Kidney (tissue), 13 donors: ENCODE measurements at regions not wholly inside any gene's neighbourhood (a gene's known extent, or its start where the extent isn't known, plus 50 kb on each side); places are given as distances from the start of the nearest gene placed in this dataset.
A peak's percentile ranks its signal among the peaks of the same experiment; 100 is the strongest.

Experiments
- DNase-seq, 5 donors: peaks; one replicate each; pipeline ENCODE4 v3.0.0-alpha.2; 2013 to 2020
- FAIRE-seq: peaks from 2 replicates; lab custom pipeline; 2012; peaks lifted over from hg19 to GRCh38; lab: Jason Lieb, UNC
- H3K27ac ChIP-seq, 2 donors: one replicate each; pipeline ENCODE4 v1.7.0; 2013; ENCODE audit warnings: low read depth in 2 of 2, low read length in 2 of 2, inconsistent platforms in 1 of 2
- H3K27me3 ChIP-seq: one replicate; pipeline ENCODE4 v1.7.1; 2013; ENCODE audit warnings: low read length, inconsistent platforms; ENCODE audit not compliant: control insufficient read depth, insufficient read depth
- H3K36me3 ChIP-seq, 3 donors: one replicate each; pipeline versions ENCODE4 v1.7.0 to v1.7.1; 2013; ENCODE audit warnings: low read length in 3 of 3, control low read depth in 1 of 3, inconsistent platforms in 1 of 3; ENCODE audit not compliant: insufficient read depth in 3 of 3, control insufficient read depth in 2 of 3
- H3K4me1 ChIP-seq, 3 donors: one replicate each; pipeline versions ENCODE4 v1.7.0 to v1.7.1; 2013; ENCODE audit warnings: low read length in 3 of 3, inconsistent platforms in 1 of 3, low read depth in 1 of 3; ENCODE audit not compliant: control insufficient read depth in 2 of 3, insufficient read depth in 2 of 3
- H3K4me3 ChIP-seq, 3 donors: one replicate each; pipeline versions ENCODE4 v1.7.0 to v1.8.1; 2013; ENCODE audit warnings: low read length in 3 of 3, control low read depth in 1 of 3, inconsistent platforms in 1 of 3
- H3K9ac ChIP-seq, 3 donors: one replicate each; pipeline versions ENCODE4 v1.7.0 to v1.7.1; 2013; ENCODE audit warnings: low read length in 3 of 3, control low read depth in 1 of 3, inconsistent platforms in 1 of 3
- H3K9me3 ChIP-seq, 3 donors: one replicate each; pipeline versions ENCODE4 v1.7.0 to v1.7.1; 2013; ENCODE audit warnings: low read length in 3 of 3, control low read depth in 1 of 3, inconsistent platforms in 1 of 3; ENCODE audit not compliant: control insufficient read depth in 2 of 3, insufficient read depth in 1 of 3
- intact Hi-C: fragments of 100-400 bp; cut with DNase I; formaldehyde crosslinking; loops from one replicate; pipeline ENCODE4 v1.11.1; 2022
- TF ChIP-seq, protein P1 (sequence below): IDR thresholded peaks from 3 replicates; pipeline ENCODE4 v1.5.1; 2012; ENCODE audit warnings: mild to moderate bottlenecking, moderate library complexity, borderline replicate concordance; ENCODE audit not compliant: insufficient read depth; ENCODE audit errors: extremely low read depth
- donor health status: control.
- donor health status: control.
- donor health status: control.
- donor health status: control.
- donor health status: control.
- donor health status: DM: yes; HTN: yes; CAD: no.
- donor health status: Normal renal cell carcinoma (clear cell type).

DNA sequence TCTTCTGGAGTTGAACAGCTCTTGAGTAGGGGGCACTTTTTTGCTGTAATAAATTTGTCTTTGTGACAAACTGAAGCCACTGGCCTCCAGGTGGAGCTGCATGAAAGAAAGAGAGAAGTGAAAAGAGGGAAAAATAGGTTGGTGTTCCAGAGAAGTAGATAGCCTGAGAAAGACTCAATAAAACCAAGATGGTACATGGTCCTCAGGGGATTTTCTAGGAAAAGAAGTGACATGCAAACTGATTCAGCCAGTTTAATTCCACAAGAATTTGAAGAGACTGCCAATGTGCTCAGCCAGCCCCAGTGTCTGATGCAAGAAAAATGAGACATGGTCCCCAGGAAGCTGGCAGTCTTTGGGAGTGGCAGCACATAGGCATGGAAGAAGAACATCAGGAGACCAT lies 152.7 kb downstream of the CD47 start:
- intact Hi-C loops, result no loop called here
- TF ChIP-seq, protein P1, sequence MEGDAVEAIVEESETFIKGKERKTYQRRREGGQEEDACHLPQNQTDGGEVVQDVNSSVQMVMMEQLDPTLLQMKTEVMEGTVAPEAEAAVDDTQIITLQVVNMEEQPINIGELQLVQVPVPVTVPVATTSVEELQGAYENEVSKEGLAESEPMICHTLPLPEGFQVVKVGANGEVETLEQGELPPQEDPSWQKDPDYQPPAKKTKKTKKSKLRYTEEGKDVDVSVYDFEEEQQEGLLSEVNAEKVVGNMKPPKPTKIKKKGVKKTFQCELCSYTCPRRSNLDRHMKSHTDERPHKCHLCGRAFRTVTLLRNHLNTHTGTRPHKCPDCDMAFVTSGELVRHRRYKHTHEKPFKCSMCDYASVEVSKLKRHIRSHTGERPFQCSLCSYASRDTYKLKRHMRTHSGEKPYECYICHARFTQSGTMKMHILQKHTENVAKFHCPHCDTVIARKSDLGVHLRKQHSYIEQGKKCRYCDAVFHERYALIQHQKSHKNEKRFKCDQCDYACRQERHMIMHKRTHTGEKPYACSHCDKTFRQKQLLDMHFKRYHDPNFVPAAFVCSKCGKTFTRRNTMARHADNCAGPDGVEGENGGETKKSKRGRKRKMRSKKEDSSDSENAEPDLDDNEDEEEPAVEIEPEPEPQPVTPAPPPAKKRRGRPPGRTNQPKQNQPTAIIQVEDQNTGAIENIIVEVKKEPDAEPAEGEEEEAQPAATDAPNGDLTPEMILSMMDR, result peak; percentile 46
- H3K27ac ChIP-seq, result no peak overlapping the region
- no peak overlapping the region for H3K9ac ChIP-seq
- no peaks in the 10 kb centered on the region for H3K27me3 ChIP-seq
- DNase-seq (peak in 2 of 5 donors; percentile 43 to 66), FAIRE-seq (no peak)
- no peaks in the 10 kb centered on the region for H3K36me3 ChIP-seq
- no peaks in the 10 kb centered on the region for H3K4me1 ChIP-seq
- no peaks in the 10 kb centered on the region for H3K9me3 ChIP-seq
- no peak overlapping the region for H3K4me3 ChIP-seq

DNA sequence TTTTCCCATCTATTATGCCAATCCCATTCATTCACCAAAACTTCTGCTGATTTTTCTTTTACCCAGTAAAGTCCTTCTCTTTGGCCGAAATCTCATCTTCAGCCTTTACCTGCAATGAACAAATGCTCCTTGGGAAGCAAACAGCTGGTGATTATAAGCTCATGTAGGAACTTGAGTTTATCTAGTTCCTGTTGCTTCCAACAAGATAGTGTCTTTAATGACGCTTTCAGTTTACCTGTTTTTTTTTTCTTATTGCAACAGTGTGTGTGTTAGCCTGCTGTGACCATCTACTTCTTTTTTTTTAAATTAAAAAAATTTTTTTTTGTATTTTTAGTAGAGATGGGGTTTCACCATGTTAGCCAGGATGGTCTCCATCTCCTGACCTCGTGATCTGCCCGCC lies 156.0 kb downstream of the CD47 start:
- Histone ChIP-seq H3K27me3 (no peaks in the 10 kb centered on the region), H3K4me3 (no peak overlapping the region), H3K9ac (no peak overlapping the region), H3K36me3 (no peaks in the 10 kb centered on the region), H3K27ac (no peak overlapping the region), H3K4me1 (no peaks in the 10 kb centered on the region), H3K9me3 (no peaks in the 10 kb centered on the region)
- DNase-seq (no peak), FAIRE-seq (no peak)
- TF ChIP-seq, protein P1, result no peak
- intact Hi-C loops, result no loop called here

DNA sequence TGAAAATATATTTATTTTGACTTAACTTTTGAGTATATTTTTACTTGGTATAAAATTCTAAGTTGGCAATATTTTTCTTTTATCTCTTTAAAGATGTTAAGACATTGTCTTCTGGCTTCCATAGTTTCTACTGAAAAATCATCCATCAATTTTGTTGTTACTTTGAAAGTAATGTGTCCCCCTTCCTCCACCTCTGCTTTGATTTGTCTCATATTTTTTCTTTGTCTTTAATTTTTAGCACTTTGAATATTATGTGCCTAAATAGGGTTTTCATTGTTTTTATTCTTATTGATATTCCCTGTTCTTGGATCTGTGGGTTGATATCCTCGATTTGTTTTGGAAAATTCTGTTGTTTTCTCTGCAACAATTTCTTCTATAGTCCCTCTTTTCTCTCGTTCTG lies 157.4 kb downstream of the CD47 start:
- TF ChIP-seq, protein P1, result no peak
- Histone ChIP-seq H3K4me3 (no peak overlapping the region), H3K9me3 (no peaks in the 10 kb centered on the region), H3K36me3 (no peaks in the 10 kb centered on the region), H3K4me1 (no peaks in the 10 kb centered on the region), H3K27me3 (no peaks in the 10 kb centered on the region), H3K9ac (no peak overlapping the region), H3K27ac (no peak overlapping the region)
- DNase-seq, result no peak
- FAIRE-seq, result no peak
- intact Hi-C loops, result no loop called here

DNA sequence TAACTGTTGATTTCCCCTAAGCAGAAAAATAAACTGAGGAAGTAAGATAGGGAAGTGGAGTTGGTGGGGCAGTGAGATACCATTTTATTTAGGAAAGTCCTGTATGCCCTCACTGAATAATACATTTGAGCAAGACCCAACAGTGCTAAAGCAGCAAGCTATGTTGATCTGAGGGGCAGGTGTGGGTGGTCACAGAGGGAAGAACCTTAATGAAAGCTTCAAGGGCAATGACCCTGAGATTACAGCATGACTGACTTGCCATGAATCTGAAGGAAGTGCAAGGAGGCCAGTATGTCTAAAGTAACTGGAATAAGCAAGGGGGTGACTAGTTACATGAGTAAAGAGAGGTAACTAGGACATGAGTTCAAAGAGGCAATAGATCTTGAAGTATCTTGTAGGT lies 159.5 kb downstream of the CD47 start:
- FAIRE-seq, result no peak
- Histone ChIP-seq H3K36me3 (no peaks in the 10 kb centered on the region), H3K27ac (no peak overlapping the region), H3K27me3 (no peaks in the 10 kb centered on the region), H3K9ac (no peak overlapping the region), H3K9me3 (no peaks in the 10 kb centered on the region), H3K4me3 (no peak overlapping the region), H3K4me1 (peaks cover 0 to 2% (median 0%) of the 10 kb centered on the region in 3 donors)
- TF ChIP-seq, protein P1, result no peak
- DNase-seq, result no peak
- intact Hi-C loops, result no loop called here
